HL-60/S4 treated with phorbol 12-myristate 13-acetate at 8.2 ng/mL for 4 days and 3 days (cell line): ENCODE measurements at regions not wholly inside any gene's neighbourhood (a gene's known extent, or its start where the extent isn't known, plus 50 kb on each side); places are given as distances from the start of the nearest gene placed in this dataset.
"Not testable (repeated sequence)": the region's sequence is repeated elsewhere in the genome, so short reads cannot be mapped to it uniquely, and the experiment has no call there.

Source experiments
- in situ Hi-C: fragments of 300-500 bp; cut with MboI; formaldehyde crosslinking; loops from 2 replicates; pipeline ENCODE4 v1.15.0; 2022; ENCODE audit warnings: low sequenced_read_pairs

DNA sequence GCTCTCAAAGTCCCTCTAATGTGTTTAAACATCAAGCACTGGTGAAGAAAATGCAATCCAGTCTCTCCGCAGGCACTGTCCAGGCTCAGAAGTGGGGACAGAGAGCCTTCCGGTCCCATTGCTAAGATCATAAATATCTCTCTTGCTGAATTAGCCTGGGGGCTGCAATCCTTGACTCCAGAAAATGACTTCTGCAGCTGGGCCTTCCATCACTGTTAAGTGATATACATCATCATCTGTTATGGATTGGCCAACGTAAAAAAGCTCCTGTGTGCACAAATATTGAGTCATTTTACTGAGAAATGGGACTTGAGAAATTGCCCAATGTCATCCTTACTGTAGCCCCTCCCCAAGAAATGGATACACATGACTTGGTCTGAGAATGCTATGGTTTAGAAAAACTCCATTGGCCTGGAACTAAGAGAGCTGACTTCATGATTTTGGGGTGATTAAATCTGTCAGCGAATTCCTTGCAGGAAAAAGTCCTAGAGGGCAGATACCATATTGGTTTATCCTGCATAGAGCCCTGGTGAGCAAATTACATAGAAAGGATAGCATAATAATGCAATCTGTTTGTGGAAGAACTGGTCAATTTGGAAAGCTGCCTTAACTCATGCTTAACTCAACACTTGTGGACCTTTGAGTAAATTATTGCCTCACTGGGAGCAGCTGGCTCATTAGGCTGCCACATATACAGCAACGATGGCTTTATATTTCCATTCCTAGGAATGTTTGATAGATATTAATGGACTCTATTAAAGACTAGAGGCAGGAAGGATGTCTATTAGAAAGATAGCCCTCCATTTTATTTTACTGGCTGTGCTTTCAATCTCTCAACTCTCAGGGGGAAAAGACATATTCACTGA lies 346.1 kb downstream of the GBA3 start:
- in situ Hi-C loops, result no loop called here

DNA sequence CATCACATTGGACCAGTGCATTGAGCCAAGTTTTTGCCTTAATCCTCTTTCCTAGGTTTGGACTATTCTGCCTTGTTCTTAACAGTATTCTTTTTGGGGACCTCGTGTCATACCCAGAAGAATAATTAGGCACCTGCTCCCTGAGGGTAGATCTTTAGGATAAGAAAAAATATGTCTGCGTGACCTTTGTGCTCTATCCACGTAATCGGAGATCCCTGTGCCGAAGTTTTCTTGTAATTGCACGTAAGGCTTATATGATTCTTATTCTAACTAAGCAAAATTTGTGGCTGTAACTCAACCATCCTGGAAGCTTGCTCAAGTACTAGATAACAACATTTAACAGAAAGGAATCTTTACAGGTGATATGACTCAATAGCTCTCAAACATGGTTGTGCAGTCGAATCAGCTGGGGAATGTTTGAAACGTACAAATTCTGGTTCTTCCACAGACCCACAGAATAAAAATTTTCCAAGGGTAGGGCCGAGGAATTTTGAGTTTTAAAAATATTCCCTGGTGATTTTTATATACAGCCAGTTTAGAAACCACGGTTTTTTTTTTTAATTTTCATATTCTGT lies 344.3 kb downstream of the GBA3 start:
- in situ Hi-C loops, result no loop called here

DNA sequence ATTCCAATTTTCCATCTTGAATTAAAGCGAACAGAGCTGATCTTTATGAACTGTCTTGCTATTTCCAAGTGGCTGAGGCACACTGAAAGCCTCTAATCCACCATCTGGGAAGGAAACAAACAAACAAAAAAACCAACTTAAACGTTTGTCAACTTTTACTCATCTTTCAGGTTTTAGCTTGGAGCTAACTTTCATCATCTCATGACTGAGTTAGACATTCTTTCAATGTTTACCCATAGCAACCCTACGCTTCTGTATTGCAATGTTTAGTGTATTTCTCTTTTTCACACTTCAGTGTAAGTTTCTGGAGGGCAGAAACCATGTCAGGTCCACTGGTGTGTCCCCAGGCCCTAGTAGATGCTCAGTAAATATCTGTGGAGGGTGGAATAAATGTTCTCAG lies 343.8 kb downstream of the GBA3 start:
- in situ Hi-C loops, result no loop called here

DNA sequence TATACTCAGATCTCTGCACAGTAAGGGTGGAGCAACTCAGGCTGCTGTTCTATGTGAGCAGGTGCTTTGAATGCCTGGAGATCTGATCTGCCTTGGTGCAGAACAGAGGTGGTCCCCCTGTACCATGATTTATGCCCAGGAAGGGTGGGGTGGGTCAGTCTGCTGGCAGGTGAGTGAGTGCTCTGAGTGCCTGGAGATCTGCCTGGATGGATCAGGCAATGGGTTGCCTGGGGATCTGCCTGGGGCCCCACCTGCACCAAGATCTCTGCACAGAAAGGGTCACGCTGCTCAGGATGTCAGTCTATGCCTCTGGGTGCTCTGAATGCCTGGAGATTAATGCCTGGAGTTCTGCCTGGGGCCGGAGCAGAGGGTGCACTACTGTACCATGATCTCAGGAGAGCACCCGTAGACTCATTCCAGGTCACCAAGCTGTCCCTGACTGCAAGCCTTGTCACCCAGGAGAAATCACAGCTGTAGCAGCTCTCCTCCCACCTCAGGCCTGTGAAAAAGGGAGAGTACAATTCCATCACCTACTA lies 342.9 kb downstream of the GBA3 start:
- in situ Hi-C loops, result no loop called here

DNA sequence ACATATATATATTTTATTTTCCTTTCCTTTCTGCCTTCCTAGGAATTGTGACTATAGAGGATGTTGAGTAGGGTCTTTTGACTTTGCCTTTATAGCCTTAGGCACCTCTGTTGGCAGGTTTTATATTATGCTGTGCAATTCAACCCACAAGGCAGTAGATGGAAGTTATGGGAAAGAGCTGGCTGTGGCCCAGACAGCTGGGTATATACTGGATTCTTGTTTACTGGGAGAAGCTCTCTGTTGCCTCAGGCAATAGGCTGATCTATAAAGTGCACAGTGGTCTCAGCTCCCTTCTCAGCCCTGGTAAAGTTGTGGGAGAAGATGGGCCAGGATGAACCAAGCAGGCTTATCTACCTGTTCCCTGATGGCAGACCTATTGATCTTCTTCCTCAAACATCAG lies 342.0 kb downstream of the GBA3 start:
- in situ Hi-C loops, result no loop called here

DNA sequence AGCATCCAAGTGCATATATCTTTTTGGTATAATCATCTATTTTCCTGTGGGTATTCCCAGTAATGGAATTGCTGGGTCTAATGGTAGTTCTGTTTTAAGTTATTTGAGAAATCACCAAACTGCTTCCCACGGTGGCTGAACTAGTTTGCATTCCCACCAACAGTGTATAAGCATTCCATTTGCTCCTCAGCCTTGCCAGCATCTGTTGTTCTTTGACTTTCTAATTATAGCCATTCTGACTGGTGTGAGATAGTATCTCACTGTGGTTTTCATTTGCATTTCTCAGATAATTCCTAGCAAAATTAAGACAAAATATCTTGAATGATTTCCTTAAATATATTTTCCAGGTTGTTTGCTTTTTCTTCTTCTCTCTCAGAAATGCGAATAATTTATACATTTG lies 341.1 kb downstream of the GBA3 start:
- in situ Hi-C loops, result no loop called here

DNA sequence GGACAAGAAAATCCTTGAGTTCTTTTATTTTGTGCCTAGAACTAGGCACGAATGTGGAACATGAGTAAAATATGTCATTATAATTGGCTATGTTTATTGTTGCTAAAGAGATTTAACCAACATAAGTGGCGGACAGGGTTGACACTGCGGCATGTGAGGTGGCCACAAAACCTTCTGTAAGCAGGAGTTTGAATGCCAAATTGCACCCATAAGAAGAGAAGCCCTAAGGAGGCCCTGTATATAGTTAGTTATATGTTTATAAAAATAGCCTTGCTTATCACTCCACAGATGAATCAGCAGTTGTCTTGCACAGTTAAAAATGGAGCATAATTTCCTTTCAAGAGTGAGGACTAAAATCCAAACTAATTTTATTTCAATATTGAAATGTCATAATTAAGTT lies 336.1 kb downstream of the GBA3 start:
- in situ Hi-C loops, result no loop called here

DNA sequence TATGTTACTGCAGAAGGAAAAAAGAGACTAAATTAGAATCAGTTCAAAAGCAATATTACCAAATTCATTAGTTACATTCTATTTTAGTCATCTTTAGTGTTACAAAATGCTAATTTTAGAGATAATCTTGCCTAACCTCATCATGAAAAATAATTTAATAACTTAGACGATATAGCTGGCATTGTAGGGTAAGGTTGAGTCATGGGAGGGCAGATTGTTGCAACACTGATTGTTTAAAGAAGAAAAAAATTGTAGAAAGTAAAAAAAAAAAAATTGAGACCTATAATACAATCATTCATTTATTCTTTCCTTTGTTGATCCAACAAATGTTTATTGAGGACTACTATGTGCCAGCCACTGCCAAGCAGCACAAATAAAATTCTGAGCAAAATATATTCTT lies 330.9 kb downstream of the GBA3 start:
- in situ Hi-C loops, result no loop called here

DNA sequence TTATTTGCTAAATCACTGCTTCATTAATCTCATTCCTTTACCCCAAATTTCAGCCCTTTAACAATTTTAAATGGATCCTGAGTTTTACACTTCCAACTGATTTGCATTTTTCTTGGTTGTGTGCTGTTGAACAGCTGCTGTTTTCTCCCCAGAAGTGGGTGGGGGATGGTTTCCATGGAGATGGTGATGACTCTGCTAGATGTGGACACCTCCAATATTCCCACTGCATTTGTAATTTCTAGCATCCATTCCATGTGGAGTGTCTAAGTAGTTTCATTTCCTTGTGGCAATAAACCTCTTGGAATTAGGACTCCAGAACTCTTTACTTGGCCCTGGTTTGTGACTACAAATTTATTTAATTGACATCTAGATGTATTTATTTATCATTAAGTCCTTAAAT lies 330.4 kb downstream of the GBA3 start:
- in situ Hi-C loops, result no loop called here

DNA sequence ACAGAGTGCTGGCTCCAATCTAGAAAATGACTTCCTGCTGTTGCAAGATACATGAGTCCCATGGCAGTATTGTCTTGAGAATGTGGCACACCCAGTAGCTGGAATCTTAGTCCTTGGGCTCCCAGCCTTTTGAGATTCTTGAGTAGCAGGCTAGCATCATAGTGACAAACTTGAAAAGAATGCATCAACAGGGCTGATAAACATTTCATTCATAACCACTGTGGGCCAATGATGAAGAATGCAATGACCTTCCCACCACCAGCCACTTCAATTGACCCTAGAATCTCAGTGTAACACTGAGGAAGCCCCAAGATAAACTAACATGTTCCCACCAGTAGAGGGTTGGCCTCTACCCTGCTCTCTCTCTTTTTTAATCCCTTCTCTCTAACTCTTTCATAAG lies 329.3 kb downstream of the GBA3 start:
- in situ Hi-C loops, result no loop called here

DNA sequence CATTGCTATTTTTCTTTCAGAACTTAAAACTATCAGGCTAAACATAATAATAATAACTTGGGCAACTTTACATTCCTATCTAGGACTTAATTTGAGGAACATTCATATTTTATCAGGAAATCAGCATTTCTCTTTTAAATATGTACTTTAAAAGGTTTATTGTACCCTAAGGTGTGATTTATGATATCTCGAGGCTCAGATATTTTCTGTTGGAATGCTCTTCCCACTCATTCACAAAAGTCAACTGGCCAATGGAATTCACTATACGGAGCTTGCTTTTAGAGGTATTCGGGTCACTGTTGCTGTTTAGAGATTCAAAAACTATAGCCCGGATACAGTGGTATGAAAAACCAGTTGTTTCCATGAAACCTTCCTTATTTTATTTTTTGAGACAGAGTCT lies 328.3 kb downstream of the GBA3 start:
- in situ Hi-C loops, result no loop called here

DNA sequence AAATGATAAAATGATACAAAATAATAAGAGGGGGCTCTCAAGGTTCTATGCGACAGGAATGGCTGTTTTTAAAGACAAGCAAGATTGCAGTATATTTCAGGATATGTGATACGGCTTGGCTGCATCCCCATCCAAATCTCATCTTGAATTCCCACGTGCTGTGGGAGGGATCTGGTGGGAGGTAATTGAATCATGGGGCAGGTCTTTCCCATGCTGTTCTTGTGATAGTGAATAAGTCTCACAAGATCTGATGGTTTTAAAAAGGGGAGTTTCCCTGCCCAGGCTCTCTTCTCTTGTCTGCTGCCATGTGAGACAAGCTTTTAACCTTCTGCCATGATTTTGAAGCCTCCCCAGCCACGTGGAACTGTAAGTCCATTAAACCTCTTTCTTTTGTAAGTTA lies 327.7 kb downstream of the GBA3 start:
- in situ Hi-C loops, result not testable (repeated sequence)

DNA sequence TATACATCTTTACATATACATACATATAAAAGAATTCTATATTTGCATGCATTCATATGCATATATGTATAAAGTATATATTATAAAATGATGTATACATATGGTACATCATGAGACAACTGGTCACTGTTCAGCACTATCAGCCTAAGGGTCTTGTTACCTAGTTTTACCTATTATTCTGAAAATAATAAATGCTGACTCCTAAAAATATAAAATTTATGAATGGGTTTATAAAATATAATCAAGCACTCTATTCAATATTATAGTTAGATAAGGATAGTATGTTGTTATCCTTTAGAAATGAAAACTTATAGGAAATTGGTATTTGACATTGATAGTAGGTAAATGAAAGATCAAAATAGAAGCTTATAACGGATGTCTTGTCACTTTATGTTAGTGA lies 324.2 kb downstream of the GBA3 start:
- in situ Hi-C loops, result no loop called here

DNA sequence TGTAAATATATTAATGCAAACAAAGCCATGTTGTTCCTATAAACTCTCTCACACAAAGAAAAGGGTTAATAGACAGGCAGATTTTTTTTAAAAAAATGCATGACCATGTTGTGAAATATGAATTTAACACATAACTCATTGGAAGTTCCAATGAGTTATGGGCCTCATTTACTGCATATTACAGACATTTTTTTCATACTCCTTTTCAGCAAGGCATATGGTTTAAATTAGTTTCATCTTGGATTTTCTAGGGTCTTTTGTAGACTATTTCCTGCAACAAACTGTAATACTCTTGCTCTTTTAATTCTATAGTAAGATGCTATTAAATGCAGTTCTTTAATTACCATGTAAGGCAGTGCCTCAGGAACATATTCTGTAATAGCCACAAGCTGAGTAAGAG lies 323.1 kb downstream of the GBA3 start:
- in situ Hi-C loops, result no loop called here

DNA sequence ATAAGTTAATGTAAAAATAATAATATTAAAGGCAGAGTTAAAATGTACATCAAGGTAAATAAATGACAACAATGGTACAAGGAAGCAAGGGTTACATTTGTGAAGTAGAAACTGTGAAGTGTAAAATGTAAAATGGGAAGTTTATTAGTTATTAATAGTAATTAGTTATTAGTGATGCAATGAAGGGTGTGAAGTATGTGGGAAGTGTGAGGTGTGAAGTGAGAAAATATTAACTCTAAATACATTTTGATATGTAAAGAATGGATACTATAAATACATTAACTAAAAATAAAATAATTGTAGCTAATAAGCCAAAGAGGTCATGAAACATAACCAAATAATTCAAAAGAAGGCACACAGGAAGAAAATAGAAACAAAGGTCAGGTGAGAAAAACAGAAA lies 316.4 kb downstream of the GBA3 start:
- in situ Hi-C loops, result no loop called here

DNA sequence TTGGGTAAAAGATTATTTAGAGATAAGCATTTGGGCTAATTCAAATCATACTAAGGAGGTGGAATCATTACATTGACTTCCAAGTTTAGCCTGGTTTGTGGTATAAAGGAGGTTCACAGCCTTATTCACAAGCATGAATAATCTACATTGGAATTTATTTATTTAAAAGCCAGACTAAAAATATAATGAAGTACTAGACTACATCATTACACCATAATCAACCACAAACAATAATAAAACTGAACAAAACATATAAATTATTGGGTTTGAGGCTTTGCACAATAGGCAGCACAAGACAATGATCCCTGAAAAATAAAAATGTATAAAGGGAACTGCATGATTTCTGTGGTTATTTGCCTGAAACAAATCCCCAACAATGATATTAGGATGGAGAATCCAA lies 314.0 kb downstream of the GBA3 start:
- in situ Hi-C loops, result no loop called here

DNA sequence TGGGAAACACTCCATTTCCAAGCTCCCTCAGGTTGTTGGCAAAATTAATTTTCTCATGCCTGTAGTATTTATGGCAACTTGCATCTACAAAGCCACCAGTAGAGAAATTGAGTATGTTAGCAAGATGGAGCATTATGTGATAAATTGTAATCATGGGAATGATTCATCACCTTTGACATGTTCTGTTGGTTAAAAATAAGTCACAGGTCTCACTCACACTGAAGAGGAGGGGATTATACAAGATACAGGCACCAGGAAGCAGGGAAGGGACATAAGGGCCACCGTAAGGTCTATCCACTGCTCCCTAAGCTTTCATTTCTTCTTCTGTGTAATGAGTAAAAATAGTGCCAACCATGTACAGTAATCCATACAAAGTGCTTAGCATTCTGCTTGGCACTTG lies 313.0 kb downstream of the GBA3 start:
- in situ Hi-C loops, result no loop called here

DNA sequence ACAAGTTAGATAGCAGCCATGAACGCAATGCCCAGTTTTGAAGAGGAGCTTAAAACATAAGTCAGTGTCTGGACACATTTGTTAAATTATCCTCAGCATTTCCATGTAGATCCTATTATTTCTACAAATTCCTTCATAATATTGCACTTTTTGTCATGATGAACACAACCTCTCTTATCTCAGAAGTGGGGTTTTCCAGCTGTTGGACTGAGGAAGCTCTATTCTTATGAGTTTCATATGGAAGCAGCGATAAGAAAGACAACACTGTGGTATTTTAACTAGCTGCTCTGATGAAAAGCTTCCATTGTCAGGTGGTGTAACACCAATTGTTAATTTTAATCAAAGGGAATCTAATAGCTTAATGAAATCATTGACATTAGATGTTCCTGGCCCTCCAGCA lies 308.7 kb downstream of the GBA3 start:
- in situ Hi-C loops, result no loop called here

DNA sequence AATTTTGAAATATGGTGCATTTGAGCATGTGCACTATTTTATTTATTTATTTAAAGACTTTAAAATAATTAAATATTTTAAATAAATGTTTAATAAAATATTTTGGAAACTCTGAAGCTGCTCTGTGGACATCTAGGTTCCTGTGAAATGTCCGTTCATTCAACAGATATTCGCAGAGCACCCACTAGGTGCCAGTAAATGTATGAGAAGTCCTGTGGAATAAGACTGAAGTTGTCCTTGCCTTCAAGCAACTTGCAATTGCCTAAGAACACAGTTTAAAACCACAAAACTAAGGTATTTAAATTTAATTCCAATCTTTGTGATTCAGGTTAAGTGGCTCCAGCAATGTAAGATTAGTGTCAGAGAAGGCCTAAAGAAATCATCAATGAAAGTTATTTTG lies 306.7 kb downstream of the GBA3 start:
- in situ Hi-C loops, result no loop called here

DNA sequence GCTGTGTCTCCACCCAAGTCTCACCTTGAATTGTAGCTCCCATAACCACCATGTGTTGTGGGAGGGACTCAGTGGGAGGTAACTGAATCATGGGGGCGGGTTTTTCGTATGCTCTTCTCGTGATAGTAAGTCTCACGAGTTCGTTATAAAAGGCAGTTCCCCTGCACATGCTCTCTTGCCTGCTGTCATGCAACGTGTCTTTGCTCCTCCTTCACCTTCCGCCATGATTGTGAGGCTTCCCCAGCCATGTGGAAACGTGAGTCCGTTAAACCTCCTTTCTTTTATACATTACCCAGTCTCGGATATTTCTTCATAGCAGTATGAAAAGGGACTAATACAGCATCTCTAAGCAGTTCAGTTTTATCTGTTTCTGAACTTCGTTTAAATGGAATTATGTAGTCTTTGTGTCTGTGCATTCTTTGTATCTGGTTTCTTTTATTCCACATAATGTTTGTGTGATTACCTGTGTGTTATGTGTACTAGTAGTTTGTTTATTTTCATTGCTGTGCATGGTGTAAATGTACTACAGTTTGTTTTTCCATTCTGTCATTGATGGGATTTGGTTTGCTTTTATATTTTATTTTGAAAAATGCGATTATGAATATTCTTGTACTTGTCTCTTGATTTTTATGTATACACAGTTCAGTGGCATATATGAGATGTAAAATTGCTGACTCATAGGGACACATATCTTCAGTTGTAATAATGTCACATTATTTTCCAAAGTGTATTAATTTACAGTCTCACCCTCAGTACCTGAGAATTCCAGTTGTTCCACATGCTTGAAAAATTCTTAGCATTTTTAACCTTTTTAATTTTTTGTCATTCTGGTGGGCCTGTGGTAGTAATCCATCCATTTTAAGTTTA lies 304.9 kb downstream of the GBA3 start:
- in situ Hi-C loops, result no loop called here

DNA sequence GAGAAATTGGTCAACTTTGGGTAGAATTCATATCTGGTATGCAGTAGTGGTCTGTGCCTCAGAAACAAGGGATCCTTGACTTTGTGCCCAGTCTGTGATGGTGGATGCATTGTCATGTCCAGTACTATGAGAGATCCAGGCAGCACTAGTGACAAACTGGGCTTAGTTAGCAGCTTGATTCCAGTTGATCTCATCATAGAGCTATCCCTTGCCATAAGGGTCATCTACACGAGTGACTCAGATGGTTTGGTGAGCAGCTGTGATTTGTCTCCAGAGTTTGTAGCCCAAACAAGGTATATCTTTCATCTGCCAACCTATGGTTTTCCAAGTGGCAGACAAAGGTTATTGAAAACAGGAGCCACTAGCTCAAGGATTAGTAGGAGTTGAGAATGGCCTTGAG lies 298.8 kb downstream of the GBA3 start:
- in situ Hi-C loops, result no loop called here

DNA sequence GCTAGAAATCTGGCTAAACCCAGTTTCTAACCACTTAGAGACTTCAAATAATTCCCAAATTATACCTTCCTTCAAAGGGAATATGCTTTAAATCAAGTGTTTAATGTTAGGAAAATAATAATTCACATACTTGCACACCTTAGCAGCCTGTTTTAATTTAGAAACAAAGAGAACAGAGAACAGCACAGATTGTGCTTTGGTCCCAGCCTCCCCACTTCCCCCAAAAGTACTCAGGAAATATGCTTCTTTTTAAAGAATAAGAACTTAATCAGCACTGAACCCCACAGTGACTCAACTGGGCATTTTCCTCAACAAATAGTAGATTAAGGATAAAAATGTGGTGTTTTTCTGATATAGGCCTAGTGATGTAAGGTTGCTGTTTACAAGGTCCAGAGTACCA lies 295.8 kb downstream of the GBA3 start:
- in situ Hi-C loops, result no loop called here
